ENCODE measurements at regions not wholly inside any gene's neighbourhood (a gene's known extent, or its start where the extent isn't known, plus 50 kb on each side); places are given as distances from the start of the nearest gene placed in this dataset.

DNA sequence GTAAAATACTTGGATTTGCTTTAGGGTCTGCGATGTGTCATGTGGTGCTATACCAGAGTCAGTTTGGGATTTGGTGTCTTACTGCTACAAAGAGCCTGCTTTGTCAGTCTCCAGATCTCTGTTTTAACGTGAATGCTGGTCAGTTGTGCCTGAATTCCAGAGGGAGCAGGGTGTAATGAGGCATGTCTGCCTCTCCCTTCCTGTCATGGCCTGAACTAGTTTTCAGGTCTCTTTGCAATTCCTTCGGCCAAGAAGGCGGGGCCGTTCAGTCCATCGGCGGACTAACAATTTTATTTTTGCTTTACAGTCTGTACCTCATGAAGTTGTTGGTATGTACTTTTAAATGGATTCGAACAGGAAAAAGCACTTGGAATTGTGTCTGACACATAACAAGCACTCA lies 465.1 kb upstream of the ADARB2 start:
- TF ChIP-seq POLR2A (IDR thresholded peaks at IDR 0.05) = no peak
- TF ChIP-seq CTCF (IDR thresholded peaks at IDR 0.05) = no peak
- TF ChIP-seq EP300 (IDR thresholded peaks at IDR 0.05) = no peak

Measured in sigmoid colon (tissue), 4 donors.